K562 (cell line): ENCODE measurements at regions not wholly inside any gene's neighbourhood (a gene's known extent, or its start where the extent isn't known, plus 50 kb on each side); places are given as distances from the start of the nearest gene placed in this dataset.

Experiments
- ATAC-seq: fragments of 200-7000 bp; cut with Tn5 transposase; 3 replicates; pipeline ENCODE4 v1.9.1; 2020; ENCODE audit warnings: moderate library complexity
- BruUV-seq: library from RNA; stranded (reverse); fragments of 400-500 nt; replicated peaks from 2 replicates; lab custom pipeline; 2021; lab: Mats Ljungman, UMichigan
- CTCF ChIA-PET: fragments of 300-600 bp; formaldehyde crosslinking; extraction: SDS; loops from one replicate; lab custom pipeline; 2021; ENCODE audit warnings: low intra/inter-chr PET ratio; lab: Yijun Ruan, JAX
- POLR2A ChIA-PET: fragments of 300-600, 350-650 bp; sonication (Branson Sonifier 250); formaldehyde crosslinking; extraction: SDS; loops from one replicate; lab custom pipeline; 2021; ENCODE audit warnings: antibody characterized with exemption, inconsistent platforms; lab: Yijun Ruan, JAX
- DNase-seq, 4 experiments: peaks; one replicate each; pipeline versions ENCODE4 v3.0.0 to v3.0.0-alpha.2; 2011 to 2018; ENCODE audit warnings: low spot score in 3 of 4, mixed read lengths in 3 of 4; ENCODE audit errors: extremely low read depth in 1 of 4
- FAIRE-seq: peaks from 2 replicates; lab custom pipeline; 2011; peaks lifted over from hg19 to GRCh38; lab: Jason Lieb, UNC
- H2AFZ ChIP-seq: 2 replicates; pipeline ENCODE4 v1.6.0; 2011; ENCODE audit warnings: low read depth, low read length, control low read depth, inconsistent platforms
- H3K27ac ChIP-seq: fragments of 200-600 bp; 3 replicates; pipeline ENCODE4 v1.8.0; 2011; ENCODE audit warnings: low read depth, mild to moderate bottlenecking, control low read depth, inconsistent platforms, low read length, moderate library complexity, mixed read lengths; ENCODE audit errors: extremely low read depth
- H3K27me3 ChIP-seq, 2 experiments: fragments of 300-600 bp in 1 of 2; 2 replicates in 1 of 2; 3 replicates in 1 of 2; pipeline versions ENCODE4 v1.6.0 to v1.8.0; 2011; ENCODE audit warnings: inconsistent platforms in 2 of 2, low read length in 2 of 2, mild to moderate bottlenecking in 1 of 2, mixed read lengths in 1 of 2, moderate library complexity in 1 of 2; ENCODE audit not compliant: control insufficient read depth in 2 of 2, insufficient read depth in 2 of 2
- H3K36me3 ChIP-seq: fragments of 300-600 bp; 3 replicates; pipeline ENCODE4 v1.8.0; 2011; ENCODE audit warnings: mild to moderate bottlenecking, low read length, inconsistent platforms; ENCODE audit not compliant: control insufficient read depth, insufficient read depth
- H3K4me1 ChIP-seq, 2 experiments: fragments of 200-600 bp in 1 of 2; replicated peaks in 1 of 2; 2 replicates in 1 of 2; 3 replicates in 1 of 2; pipeline versions ENCODE4 v1.5.1 to v1.8.0; 2011; ENCODE audit warnings: inconsistent platforms in 2 of 2, low read length in 2 of 2, mild to moderate bottlenecking in 1 of 2, mixed read lengths in 1 of 2, moderate library complexity in 1 of 2; ENCODE audit not compliant: control insufficient read depth in 2 of 2, insufficient read depth in 2 of 2
- H3K4me2 ChIP-seq: 2 replicates; pipeline ENCODE4 v1.6.1; 2011; ENCODE audit warnings: low read length, control low read depth, inconsistent platforms, mixed read lengths; ENCODE audit not compliant: insufficient read depth
- H3K4me3 ChIP-seq: fragments of 200-600 bp; sonication (generic), shearing (Covaris generic); 2 replicates; pipeline ENCODE4 v1.5.1; 2016; ENCODE audit warnings: control low read depth, inconsistent platforms
- H3K79me2 ChIP-seq: fragments of 200-600 bp; 3 replicates; pipeline ENCODE4 v1.8.0; 2011; ENCODE audit warnings: low read length, inconsistent platforms; ENCODE audit not compliant: control insufficient read depth, insufficient read depth
- H3K9ac ChIP-seq, 2 experiments: 2 replicates each; pipeline versions ENCODE4 v1.6.0 to v1.6.1; 2011; ENCODE audit warnings: low read depth in 2 of 2, low read length in 2 of 2, control low read depth in 1 of 2, inconsistent platforms in 1 of 2, mild to moderate bottlenecking in 1 of 2, mixed read lengths in 1 of 2; ENCODE audit not compliant: insufficient read depth in 1 of 2
- H3K9me1 ChIP-seq: one replicate; pipeline ENCODE4 v1.6.0; 2011; ENCODE audit warnings: inconsistent platforms, mild to moderate bottlenecking, low read length, moderate library complexity; ENCODE audit not compliant: control insufficient read depth, insufficient read depth
- H3K9me3 ChIP-seq: replicated peaks from 2 replicates; pipeline ENCODE4 v1.5.1; 2011; ENCODE audit warnings: low read depth, low read length, inconsistent platforms; ENCODE audit not compliant: control insufficient read depth, insufficient read depth
- H4K20me1 ChIP-seq: replicated peaks from 2 replicates; pipeline ENCODE4 v1.6.1; 2011; ENCODE audit warnings: low read length, inconsistent platforms, mixed read lengths; ENCODE audit not compliant: control insufficient read depth, insufficient read depth
- CHD4 ChIP-seq: fragments of 200-600 bp; sonication (generic); IDR thresholded peaks from 3 replicates; pipeline ENCODE4 v1.6.1; 2012; ENCODE audit warnings: low read depth, mild to moderate bottlenecking, mixed read lengths, low read length, inconsistent platforms; ENCODE audit not compliant: insufficient read depth, insufficient replicate concordance, poor library complexity, severe bottlenecking
- EGR1 ChIP-seq: fragments of 450-650 bp; conservative IDR thresholded peaks from 2 replicates; pipeline ENCODE4 v1.6.1; 2017; ENCODE audit warnings: mild to moderate bottlenecking
- ELF4 ChIP-seq: fragments of 450-650 bp; formaldehyde crosslinking; IDR thresholded peaks from 2 replicates; pipeline ENCODE4 v1.4.0; 2022; ENCODE audit warnings: missing genetic modification characterization
- RUNX1 ChIP-seq: sonication (generic); IDR thresholded peaks from 2 replicates; pipeline ENCODE4 v1.6.1; 2016; ENCODE audit warnings: antibody characterized with exemption, low read depth
- TAF9B ChIP-seq: fragments of 450-650 bp; IDR thresholded peaks from 2 replicates; pipeline ENCODE4 v1.6.1; 2018; ENCODE audit warnings: mild to moderate bottlenecking; ENCODE audit not compliant: partially characterized antibody
- TRIM24 ChIP-seq, 2 experiments: fragments of 450-650 bp; IDR thresholded peaks; 2 replicates each; pipeline ENCODE4 v1.6.1; 2016
- XRCC3 ChIP-seq: fragments of 450-650 bp; IDR thresholded peaks from 2 replicates; pipeline ENCODE4 v1.6.1; 2017; ENCODE audit warnings: mild to moderate bottlenecking, moderate library complexity
- ZBTB7A ChIP-seq: IDR thresholded peaks from 2 replicates; pipeline ENCODE4 v1.6.1; 2011; ENCODE audit warnings: low read depth, mild to moderate bottlenecking, low read length, moderate library complexity, borderline replicate concordance; ENCODE audit not compliant: control insufficient read depth
- ZNF324 ChIP-seq: fragments of 250-450 bp; sonication (Bioruptor Pico); IDR thresholded peaks from 2 replicates; pipeline ENCODE4 v1.4.0; 2020; ENCODE audit warnings: mild to moderate bottlenecking
- ZNF668 ChIP-seq: fragments of 250-450 bp; sonication (Bioruptor Pico); IDR thresholded peaks from 2 replicates; pipeline ENCODE4 v1.8.0; 2022; ENCODE audit warnings: mild to moderate bottlenecking, inconsistent platforms
- ZNF695 ChIP-seq: fragments of 450-650 bp; formaldehyde crosslinking; IDR thresholded peaks from 2 replicates; pipeline ENCODE4 v1.4.0; 2020; ENCODE audit warnings: mild to moderate bottlenecking, moderate library complexity
- WGBS: fragments of 100-300 bp; shearing (Covaris generic); methylation state at CpG from one replicate; pipeline ENCODE4 v1.1.6; 2016; ENCODE audit warnings: low coverage, mixed read lengths; ENCODE audit not compliant: insufficient coverage; ENCODE audit errors: missing lambda C conversion rate; 5-methylcytosine and 5-hydroxymethylcytosine counted together
- in situ Hi-C: fragments of 300-500 bp; cut with MboI; formaldehyde crosslinking; loops from 4 replicates; pipeline ENCODE4 v1.15.0; 2018; ENCODE audit warnings: inconsistent platforms, mixed read lengths
- intact Hi-C: fragments of 100-400 bp; cut with micrococcal nuclease; formaldehyde crosslinking; loops from 2 replicates; pipeline ENCODE4 v1.14.2; 2022
- TF ChIP-seq, protein P1 (sequence below): fragments of 200-800 bp; sonication (Bioruptor generic); IDR thresholded peaks from 2 replicates; pipeline ENCODE4 v1.6.1; 2016; ENCODE audit warnings: missing genetic modification characterization, missing compliant biosample characterization
- TF ChIP-seq, protein P2 (sequence below), 2 experiments: IDR thresholded peaks in 1 of 2; conservative IDR thresholded peaks in 1 of 2; 2 replicates each; pipeline ENCODE4 v1.6.1; 2016; ENCODE audit warnings: low read depth in 2 of 2, mild to moderate bottlenecking in 1 of 2, missing compliant biosample characterization in 1 of 2, missing genetic modification characterization in 1 of 2, moderate library complexity in 1 of 2
- TF ChIP-seq, protein P3 (sequence below): IDR thresholded peaks from 2 replicates; pipeline ENCODE4 v1.6.1; 2012; ENCODE audit warnings: low read depth, low read length, improper control_type of control experiment, borderline replicate concordance

DNA sequence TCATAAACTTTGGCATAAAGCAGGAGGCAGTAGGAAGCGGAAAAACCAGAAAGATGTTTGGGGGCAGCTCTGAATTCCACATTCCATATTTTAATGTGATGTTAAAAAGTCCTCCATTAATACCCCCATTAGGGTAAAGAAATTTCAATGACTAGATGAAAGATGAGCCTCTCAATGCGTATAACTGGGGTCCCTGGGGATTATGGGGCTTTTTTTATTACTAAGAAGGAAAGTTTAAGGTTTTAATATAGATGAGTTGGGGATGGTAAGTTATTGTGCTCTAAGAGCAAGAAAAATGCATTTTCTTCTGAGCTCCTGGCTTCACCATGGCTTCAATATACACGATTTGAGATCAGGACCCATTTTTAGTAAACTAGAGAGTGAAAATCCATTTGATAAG is 321.9 kb downstream of the CDK5RAP2 start:
- Histone ChIP-seq H3K79me2 (no peaks in the 10 kb centered on the region), H3K27ac (no peak overlapping the region), H3K4me2 (no peak overlapping the region), H3K9me1 (no peaks in the 10 kb centered on the region), H3K4me3 (no peak overlapping the region), H4K20me1 (no peaks in the 10 kb centered on the region), H2AFZ (no peak overlapping the region), H3K9ac (no peak overlapping the region), H3K4me1 (no peaks in the 10 kb centered on the region), H3K27me3 (no peaks in the 10 kb centered on the region), H3K36me3 (no peaks in the 10 kb centered on the region), H3K9me3 (no peaks in the 10 kb centered on the region)
- ChIA-PET POLR2A (no interaction called here), CTCF (no interaction called here)
- intact Hi-C loops: no loop called here
- ATAC-seq: no peak
- no peak for FAIRE-seq
- TF ChIP-seq CHD4 (no peak), ELF4 (CRISPR knock-in tag) (no peak), TAF9B (no peak), EGR1 (no peak), XRCC3 (no peak), RUNX1 (no peak), ZBTB7A (no peak), ZNF668 (no peak), ZNF695 (CRISPR knock-in tag) (no peak), ZNF324 (CRISPR knock-in tag) (no peak), TRIM24 (IDR thresholded peaks at IDR 0.05) (no peak)
- TF ChIP-seq, protein P1, sequence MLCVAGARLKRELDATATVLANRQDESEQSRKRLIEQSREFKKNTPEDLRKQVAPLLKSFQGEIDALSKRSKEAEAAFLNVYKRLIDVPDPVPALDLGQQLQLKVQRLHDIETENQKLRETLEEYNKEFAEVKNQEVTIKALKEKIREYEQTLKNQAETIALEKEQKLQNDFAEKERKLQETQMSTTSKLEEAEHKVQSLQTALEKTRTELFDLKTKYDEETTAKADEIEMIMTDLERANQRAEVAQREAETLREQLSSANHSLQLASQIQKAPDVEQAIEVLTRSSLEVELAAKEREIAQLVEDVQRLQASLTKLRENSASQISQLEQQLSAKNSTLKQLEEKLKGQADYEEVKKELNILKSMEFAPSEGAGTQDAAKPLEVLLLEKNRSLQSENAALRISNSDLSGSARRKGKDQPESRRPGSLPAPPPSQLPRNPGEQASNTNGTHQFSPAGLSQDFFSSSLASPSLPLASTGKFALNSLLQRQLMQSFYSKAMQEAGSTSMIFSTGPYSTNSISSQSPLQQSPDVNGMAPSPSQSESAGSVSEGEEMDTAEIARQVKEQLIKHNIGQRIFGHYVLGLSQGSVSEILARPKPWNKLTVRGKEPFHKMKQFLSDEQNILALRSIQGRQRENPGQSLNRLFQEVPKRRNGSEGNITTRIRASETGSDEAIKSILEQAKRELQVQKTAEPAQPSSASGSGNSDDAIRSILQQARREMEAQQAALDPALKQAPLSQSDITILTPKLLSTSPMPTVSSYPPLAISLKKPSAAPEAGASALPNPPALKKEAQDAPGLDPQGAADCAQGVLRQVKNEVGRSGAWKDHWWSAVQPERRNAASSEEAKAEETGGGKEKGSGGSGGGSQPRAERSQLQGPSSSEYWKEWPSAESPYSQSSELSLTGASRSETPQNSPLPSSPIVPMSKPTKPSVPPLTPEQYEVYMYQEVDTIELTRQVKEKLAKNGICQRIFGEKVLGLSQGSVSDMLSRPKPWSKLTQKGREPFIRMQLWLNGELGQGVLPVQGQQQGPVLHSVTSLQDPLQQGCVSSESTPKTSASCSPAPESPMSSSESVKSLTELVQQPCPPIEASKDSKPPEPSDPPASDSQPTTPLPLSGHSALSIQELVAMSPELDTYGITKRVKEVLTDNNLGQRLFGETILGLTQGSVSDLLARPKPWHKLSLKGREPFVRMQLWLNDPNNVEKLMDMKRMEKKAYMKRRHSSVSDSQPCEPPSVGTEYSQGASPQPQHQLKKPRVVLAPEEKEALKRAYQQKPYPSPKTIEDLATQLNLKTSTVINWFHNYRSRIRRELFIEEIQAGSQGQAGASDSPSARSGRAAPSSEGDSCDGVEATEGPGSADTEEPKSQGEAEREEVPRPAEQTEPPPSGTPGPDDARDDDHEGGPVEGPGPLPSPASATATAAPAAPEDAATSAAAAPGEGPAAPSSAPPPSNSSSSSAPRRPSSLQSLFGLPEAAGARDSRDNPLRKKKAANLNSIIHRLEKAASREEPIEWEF (CRISPR knock-in tag): no peak
- TF ChIP-seq, protein P2, sequence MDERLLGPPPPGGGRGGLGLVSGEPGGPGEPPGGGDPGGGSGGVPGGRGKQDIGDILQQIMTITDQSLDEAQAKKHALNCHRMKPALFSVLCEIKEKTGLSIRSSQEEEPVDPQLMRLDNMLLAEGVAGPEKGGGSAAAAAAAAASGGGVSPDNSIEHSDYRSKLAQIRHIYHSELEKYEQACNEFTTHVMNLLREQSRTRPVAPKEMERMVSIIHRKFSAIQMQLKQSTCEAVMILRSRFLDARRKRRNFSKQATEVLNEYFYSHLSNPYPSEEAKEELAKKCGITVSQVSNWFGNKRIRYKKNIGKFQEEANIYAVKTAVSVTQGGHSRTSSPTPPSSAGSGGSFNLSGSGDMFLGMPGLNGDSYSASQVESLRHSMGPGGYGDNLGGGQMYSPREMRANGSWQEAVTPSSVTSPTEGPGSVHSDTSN (CRISPR knock-in tag; IDR thresholded peaks at IDR 0.05; ENCODE audit: low read depth): no peak
- TF ChIP-seq, protein P2 (tag; conservative IDR thresholded peaks at IDR 0.05; ENCODE audit: low read depth): no peak
- TF ChIP-seq, protein P3, sequence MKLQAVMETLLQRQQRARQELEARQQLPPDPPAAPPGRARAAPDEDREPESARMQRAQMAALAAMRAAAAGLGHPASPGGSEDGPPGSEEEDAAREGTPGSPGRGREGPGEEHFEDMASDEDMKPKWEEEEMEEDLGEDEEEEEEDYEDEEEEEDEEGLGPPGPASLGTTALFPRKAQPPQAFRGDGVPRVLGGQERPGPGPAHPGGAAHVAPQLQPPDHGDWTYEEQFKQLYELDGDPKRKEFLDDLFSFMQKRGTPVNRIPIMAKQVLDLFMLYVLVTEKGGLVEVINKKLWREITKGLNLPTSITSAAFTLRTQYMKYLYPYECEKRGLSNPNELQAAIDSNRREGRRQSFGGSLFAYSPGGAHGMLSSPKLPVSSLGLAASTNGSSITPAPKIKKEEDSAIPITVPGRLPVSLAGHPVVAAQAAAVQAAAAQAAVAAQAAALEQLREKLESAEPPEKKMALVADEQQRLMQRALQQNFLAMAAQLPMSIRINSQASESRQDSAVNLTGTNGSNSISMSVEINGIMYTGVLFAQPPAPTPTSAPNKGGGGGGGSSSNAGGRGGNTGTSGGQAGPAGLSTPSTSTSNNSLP: no peak
- 0% methylated on average over 3 of the region's 3 CpGs for WGBS
- DNase-seq: no peak
- no TSS peak for BruUV-seq
- in situ Hi-C loops: no loop called here
